ENCODE measurements at regions not wholly inside any gene's neighbourhood (a gene's known extent, or its start where the extent isn't known, plus 50 kb on each side); places are given as distances from the start of the nearest gene placed in this dataset.

GRCh38 chr4:95643627-95644026 is 94.9 kb upstream of the UNC5C start:
- TF ChIP-seq JUN (IDR thresholded peaks at IDR 0.05; ENCODE audit: borderline replicate concordance, insufficient read depth, insufficient read length, low read depth) (no peak), POLR2A (IDR thresholded peaks at IDR 0.05; ENCODE audit: low read depth, low read length) (no peak), MYC (IDR thresholded peaks at IDR 0.05; ENCODE audit: low read depth, low read length) (no peak), FOS (IDR thresholded peaks at IDR 0.05; ENCODE audit: borderline replicate concordance, insufficient read depth, low read length) (no peak), POLR2AphosphoS5 (IDR thresholded peaks at IDR 0.05; ENCODE audit: insufficient read depth, low read depth, low read length) (no peak), EZH2 (IDR thresholded peaks at IDR 0.05; ENCODE audit: borderline replicate concordance, low read depth, low read length, severe bottlenecking) (no peak), MAX (IDR thresholded peaks at IDR 0.05; ENCODE audit: insufficient read depth, insufficient read length) (no peak), GATA2 (IDR thresholded peaks at IDR 0.05; ENCODE audit: insufficient read depth, insufficient read length, low read depth, low read length) (no peak), CTCF (IDR thresholded peaks at IDR 0.05; ENCODE audit: extremely low read depth in 1 of 2, insufficient read depth in 1 of 2, low read depth in 1 of 2, low read length in 2 of 2) (no peak)
- no peaks in the 10 kb centered on the region for H3K27me3 ChIP-seq (ENCODE audit: control insufficient read depth in 2 of 2, insufficient read depth in 2 of 2, low read length in 2 of 2)
- H2AFZ ChIP-seq (ENCODE audit: low read depth, low read length), result no peak overlapping the region
- FAIRE-seq (no peak), DNase-seq (ENCODE audit: low read depth, low spot score) (no peak)
- dilution Hi-C loops (cut with MboI; ENCODE audit: extremely low pct_ligation_motif_present, low sequenced_read_pairs) (no loop called here), intact Hi-C loops (cut with micrococcal nuclease) (no loop called here)
- H3K4me2 ChIP-seq (ENCODE audit: insufficient read depth, low read length), result no peak overlapping the region
- no TSS peak for BruUV-seq (replicated peaks)
- no peak overlapping the region for H3K27ac ChIP-seq (ENCODE audit: insufficient read depth, low read depth, low read length)
- ChIA-PET POLR2A (no interaction called here), CTCF (interaction anchor here (0.6 kb wide), 1 partner anchor 12 kb away, joined by 3 read pairs; no protein-coding TSS in a partner anchor)
- no peaks in the 10 kb centered on the region for H3K36me3 ChIP-seq (ENCODE audit: control insufficient read depth in 2 of 2, extremely low read depth in 1 of 2, insufficient read depth in 2 of 2, low read length in 2 of 2)
- H3K9me3 ChIP-seq (replicated peaks; ENCODE audit: control insufficient read depth, insufficient read depth, low read length), result no peaks in the 10 kb centered on the region
- no peaks in the 10 kb centered on the region for H3K9me1 ChIP-seq (replicated peaks; ENCODE audit: control insufficient read depth, extremely low read depth, insufficient read depth, low read length)
- no peaks in the 10 kb centered on the region for H4K20me1 ChIP-seq (replicated peaks; ENCODE audit: control insufficient read depth, extremely low read depth, insufficient read depth, low read length)
- H3K4me3 ChIP-seq (replicated peaks in 1 of 3; ENCODE audit: insufficient read depth in 1 of 3, low read depth in 1 of 3, low read length in 3 of 3), result no peak overlapping the region
- H3K79me2 ChIP-seq (ENCODE audit: control insufficient read depth, insufficient read depth, low read length), result no peaks in the 10 kb centered on the region
- H3K4me1 ChIP-seq (ENCODE audit: control insufficient read depth, extremely low read depth, insufficient read depth, low read length), result no peaks in the 10 kb centered on the region
- H3K9ac ChIP-seq (replicated peaks; ENCODE audit: extremely low read depth, insufficient read depth, low read length), result no peak overlapping the region

All from endothelial cell of umbilical vein (primary cell).